HEK293 (cell line): ENCODE measurements at regions not wholly inside any gene's neighbourhood (a gene's known extent, or its start where the extent isn't known, plus 50 kb on each side); places are given as distances from the start of the nearest gene placed in this dataset.

ENCODE experiments used
- CTCF ChIA-PET: fragments of 350-600 bp; formaldehyde crosslinking; extraction: SDS; loops from one replicate; lab custom pipeline; 2021; ENCODE audit warnings: antibody characterized with exemption; lab: Yijun Ruan, JAX
- POLR2A ChIA-PET: fragments of 300-600 bp; formaldehyde crosslinking; extraction: SDS; loops from one replicate; lab custom pipeline; 2020; ENCODE audit warnings: antibody characterized with exemption, inconsistent platforms; lab: Yijun Ruan, JAX
- H3K27ac ChIP-seq: fragments of 200-500 bp; sonication (Bioruptor generic); 2 replicates; pipeline ENCODE4 v1.5.1; 2014; ENCODE audit warnings: low read depth, low read length, control low read depth, inconsistent platforms; ENCODE audit errors: extremely low read depth
- H3K36me3 ChIP-seq, 2 experiments: fragments of 200-500 bp in 1 of 2; sonication (Bioruptor generic) in 1 of 2; 1 replicate in 1 of 2; 2 replicates in 1 of 2; pipeline ENCODE4 v1.5.1; 2014 to 2017; ENCODE audit warnings: inconsistent platforms in 2 of 2, low read length in 2 of 2; ENCODE audit not compliant: control insufficient read depth in 2 of 2, insufficient read depth in 1 of 2
- H3K4me1 ChIP-seq: fragments of 200-500 bp; sonication (Bioruptor generic); 2 replicates; pipeline ENCODE4 v1.5.1; 2014; ENCODE audit warnings: mild to moderate bottlenecking, low read length, inconsistent platforms; ENCODE audit not compliant: control insufficient read depth, insufficient read depth
- H3K4me3 ChIP-seq: 2 replicates; pipeline ENCODE4 v1.5.1; 2011; ENCODE audit warnings: low read depth, mild to moderate bottlenecking, control low read depth, low read length, moderate library complexity
- H3K9me3 ChIP-seq: fragments of 200-500 bp; sonication (Bioruptor generic); 2 replicates; pipeline ENCODE4 v1.5.1; 2014; ENCODE audit warnings: low read depth, low read length, inconsistent platforms; ENCODE audit not compliant: control insufficient read depth, insufficient read depth
- GLI2 ChIP-seq: fragments of 450-650 bp; formaldehyde crosslinking; IDR thresholded peaks from 2 replicates; pipeline ENCODE4; 2017; ENCODE audit warnings: missing biosample characterization, missing genetic modification characterization, low read depth, borderline replicate concordance
- GLIS2 ChIP-seq: fragments of 450-650 bp; formaldehyde crosslinking; IDR thresholded peaks from 2 replicates; pipeline ENCODE4 v1.5.1; 2016; ENCODE audit warnings: missing biosample characterization, missing genetic modification characterization
- OVOL3 ChIP-seq: fragments of 450-650 bp; formaldehyde crosslinking; IDR thresholded peaks from 2 replicates; pipeline ENCODE4 v1.5.1; 2016; ENCODE audit warnings: missing biosample characterization, missing genetic modification characterization
- TCF7L2 ChIP-seq: IDR thresholded peaks from 2 replicates; pipeline ENCODE4 v1.6.1; 2011; ENCODE audit warnings: low read depth, mild to moderate bottlenecking, inconsistent platforms, low read length, moderate library complexity, borderline replicate concordance
- ZBTB11 ChIP-seq: fragments of 450-650 bp; formaldehyde crosslinking; conservative IDR thresholded peaks from 2 replicates; pipeline ENCODE4 v1.5.1; 2016; ENCODE audit warnings: low read depth, missing biosample characterization, missing genetic modification characterization
- ZBTB7A ChIP-seq: fragments of 450-650 bp; formaldehyde crosslinking; IDR thresholded peaks from 2 replicates; pipeline ENCODE4 v1.5.1; 2016; ENCODE audit warnings: low read depth, missing biosample characterization, missing genetic modification characterization
- ZFHX2 ChIP-seq: fragments of 450-650 bp; formaldehyde crosslinking; conservative IDR thresholded peaks from 2 replicates; pipeline ENCODE4 v1.5.1; 2016; ENCODE audit warnings: missing biosample characterization, missing genetic modification characterization
- ZNF2 ChIP-seq: fragments of 450-650 bp; formaldehyde crosslinking; IDR thresholded peaks from 2 replicates; pipeline ENCODE4 v1.5.1; 2016; ENCODE audit warnings: missing biosample characterization, missing genetic modification characterization
- ZNF202 ChIP-seq: fragments of 450-650 bp; formaldehyde crosslinking; IDR thresholded peaks from 2 replicates; pipeline ENCODE4 v1.5.1; 2016; ENCODE audit warnings: missing biosample characterization, missing genetic modification characterization, borderline replicate concordance
- ZNF510 ChIP-seq: fragments of 450-650 bp; formaldehyde crosslinking; IDR thresholded peaks from 2 replicates; pipeline ENCODE4 v1.5.1; 2018; ENCODE audit warnings: mild to moderate bottlenecking, missing genetic modification characterization, missing biosample characterization; ENCODE audit not compliant: insufficient replicate concordance
- ZNF521 ChIP-seq: fragments of 450-650 bp; formaldehyde crosslinking; IDR thresholded peaks from 2 replicates; pipeline ENCODE4 v1.5.1; 2017; ENCODE audit warnings: missing biosample characterization, mild to moderate bottlenecking, missing genetic modification characterization
- ZNF544 ChIP-seq: fragments of 450-650 bp; formaldehyde crosslinking; IDR thresholded peaks from 2 replicates; pipeline ENCODE4 v1.5.0; 2017; ENCODE audit warnings: missing biosample characterization, missing genetic modification characterization
- ZNF560 ChIP-seq: fragments of 450-650 bp; formaldehyde crosslinking; IDR thresholded peaks from 2 replicates; pipeline ENCODE4 v1.5.1; 2017; ENCODE audit warnings: missing biosample characterization, missing genetic modification characterization, borderline replicate concordance
- ZNF610 ChIP-seq: fragments of 450-650 bp; formaldehyde crosslinking; IDR thresholded peaks from 2 replicates; pipeline ENCODE4 v1.5.1; 2016; ENCODE audit warnings: missing biosample characterization, missing genetic modification characterization, borderline replicate concordance
- ZNF645 ChIP-seq: fragments of 450-650 bp; formaldehyde crosslinking; IDR thresholded peaks from 2 replicates; pipeline ENCODE4; 2016; ENCODE audit warnings: missing biosample characterization, missing genetic modification characterization
- ZSCAN23 ChIP-seq: fragments of 450-650 bp; formaldehyde crosslinking; IDR thresholded peaks from 2 replicates; pipeline ENCODE4 v1.5.1; 2016; ENCODE audit warnings: missing biosample characterization, missing genetic modification characterization
- TF ChIP-seq, protein P1 (sequence below): sonication (generic); formaldehyde crosslinking; IDR thresholded peaks from 2 replicates; pipeline ENCODE4 v1.8.1; 2022; ENCODE audit warnings: mild to moderate bottlenecking, moderate library complexity, missing genetic modification reagents
- TF ChIP-seq, protein P2 (sequence below): fragments of 450-650 bp; formaldehyde crosslinking; IDR thresholded peaks from 2 replicates; pipeline ENCODE4 v1.5.1; 2017; ENCODE audit warnings: missing biosample characterization, missing genetic modification characterization
- TF ChIP-seq, protein P3 (sequence below): fragments of 450-650 bp; formaldehyde crosslinking; IDR thresholded peaks from 2 replicates; pipeline ENCODE4 v1.5.1; 2017; ENCODE audit warnings: missing biosample characterization, missing genetic modification characterization

DNA sequence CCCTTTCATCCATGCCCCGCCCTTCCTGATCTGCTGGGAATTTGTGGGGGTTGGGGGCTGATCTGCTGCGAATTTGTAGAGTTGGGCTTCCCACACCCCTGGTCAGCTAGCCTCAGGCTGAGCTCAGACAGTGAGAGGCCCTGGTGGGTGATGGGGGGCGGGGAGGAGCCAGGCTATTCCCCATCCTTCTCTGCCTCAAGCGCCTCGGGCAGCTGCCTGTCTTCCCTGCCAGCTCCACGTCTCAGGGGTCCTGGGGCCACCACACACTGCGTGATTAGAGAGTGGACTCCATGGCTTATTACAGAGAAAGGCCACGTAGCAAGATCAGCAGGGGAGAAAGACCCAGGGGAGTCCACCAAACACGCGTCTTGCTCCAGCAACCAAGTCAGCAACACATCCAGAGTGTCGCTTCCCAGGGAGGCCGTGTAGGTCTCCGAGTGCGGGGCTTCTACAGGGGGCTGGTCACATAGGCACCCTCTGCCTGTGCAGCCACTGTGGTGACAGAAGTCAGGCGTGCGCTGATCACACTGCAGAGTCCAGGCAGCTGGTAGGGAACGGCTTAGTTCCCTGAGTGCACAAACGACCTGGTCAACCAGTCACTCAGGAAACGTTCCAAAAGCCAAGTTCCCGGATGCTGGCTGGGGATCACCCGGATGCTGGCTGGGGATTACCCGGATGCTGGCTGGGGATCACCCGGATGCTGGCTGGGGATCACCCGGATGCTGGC is 254.4 kb upstream of the SFSWAP start:
- H3K36me3 ChIP-seq: no peaks in the 10 kb centered on the region
- ChIA-PET POLR2A (no interaction called here), CTCF (interaction anchor here (0.6 to 1.7 kb wide), 3 partner anchors 277 to 339 kb away, joined by 3 to 5 read pairs (median 4); no protein-coding TSS in a partner anchor)
- H3K27ac ChIP-seq: no peak overlapping the region
- H3K9me3 ChIP-seq: no peaks in the 10 kb centered on the region
- TF ChIP-seq, protein P1, sequence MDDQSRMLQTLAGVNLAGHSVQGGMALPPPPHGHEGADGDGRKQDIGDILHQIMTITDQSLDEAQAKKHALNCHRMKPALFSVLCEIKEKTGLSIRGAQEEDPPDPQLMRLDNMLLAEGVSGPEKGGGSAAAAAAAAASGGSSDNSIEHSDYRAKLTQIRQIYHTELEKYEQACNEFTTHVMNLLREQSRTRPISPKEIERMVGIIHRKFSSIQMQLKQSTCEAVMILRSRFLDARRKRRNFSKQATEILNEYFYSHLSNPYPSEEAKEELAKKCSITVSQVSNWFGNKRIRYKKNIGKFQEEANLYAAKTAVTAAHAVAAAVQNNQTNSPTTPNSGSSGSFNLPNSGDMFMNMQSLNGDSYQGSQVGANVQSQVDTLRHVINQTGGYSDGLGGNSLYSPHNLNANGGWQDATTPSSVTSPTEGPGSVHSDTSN (CRISPR knock-in tag): no peak
- TF ChIP-seq ZNF521: no peak
- no peak for TF ChIP-seq ZBTB7A (tag by site-specific recombination)
- TF ChIP-seq, protein P2, sequence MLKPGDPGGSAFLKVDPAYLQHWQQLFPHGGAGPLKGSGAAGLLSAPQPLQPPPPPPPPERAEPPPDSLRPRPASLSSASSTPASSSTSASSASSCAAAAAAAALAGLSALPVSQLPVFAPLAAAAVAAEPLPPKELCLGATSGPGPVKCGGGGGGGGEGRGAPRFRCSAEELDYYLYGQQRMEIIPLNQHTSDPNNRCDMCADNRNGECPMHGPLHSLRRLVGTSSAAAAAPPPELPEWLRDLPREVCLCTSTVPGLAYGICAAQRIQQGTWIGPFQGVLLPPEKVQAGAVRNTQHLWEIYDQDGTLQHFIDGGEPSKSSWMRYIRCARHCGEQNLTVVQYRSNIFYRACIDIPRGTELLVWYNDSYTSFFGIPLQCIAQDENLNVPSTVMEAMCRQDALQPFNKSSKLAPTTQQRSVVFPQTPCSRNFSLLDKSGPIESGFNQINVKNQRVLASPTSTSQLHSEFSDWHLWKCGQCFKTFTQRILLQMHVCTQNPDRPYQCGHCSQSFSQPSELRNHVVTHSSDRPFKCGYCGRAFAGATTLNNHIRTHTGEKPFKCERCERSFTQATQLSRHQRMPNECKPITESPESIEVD (tag by site-specific recombination): no peak
- no peak for TF ChIP-seq OVOL3 (tag by site-specific recombination)
- no peak for TF ChIP-seq ZNF202 (tag by site-specific recombination)
- TF ChIP-seq ZBTB11 (tag by site-specific recombination): no peak
- no peak for TF ChIP-seq GLIS2 (tag by site-specific recombination)
- TF ChIP-seq ZNF645 (tag by site-specific recombination): no peak
- TF ChIP-seq, all 188 proteins: peak for 0
- Histone ChIP-seq H3K4me3 (no peak overlapping the region), H3K4me1 (no peaks in the 10 kb centered on the region)

- no peaks in the 10 kb centered on the region for H3K36me3 ChIP-seq
- no peak overlapping the region for H3K4me3 ChIP-seq
- no peaks in the 10 kb centered on the region for H3K9me3 ChIP-seq
- ChIA-PET POLR2A (no interaction called here), CTCF (no interaction called here)
- H3K27ac ChIP-seq: no peak overlapping the region
- no peaks in the 10 kb centered on the region for H3K4me1 ChIP-seq
- TF ChIP-seq ZNF2 (tag by site-specific recombination) (no peak), ZNF560 (tag by site-specific recombination) (no peak)
Observed at GRCh38 chr12:131457028-131457310, 253.9 kb upstream of the SFSWAP start.

GRCh38 chr12:131457331-131458047 is 253.4 kb upstream of the SFSWAP start:
- Histone ChIP-seq H3K36me3 (no peaks in the 10 kb centered on the region), H3K27ac (no peak overlapping the region), H3K4me3 (no peak overlapping the region), H3K9me3 (no peaks in the 10 kb centered on the region), H3K4me1 (no peaks in the 10 kb centered on the region)
- ChIA-PET POLR2A (no interaction called here), CTCF (no interaction called here)
- TF ChIP-seq ZNF544 (tag by site-specific recombination): no peak
- TF ChIP-seq, protein P3, sequence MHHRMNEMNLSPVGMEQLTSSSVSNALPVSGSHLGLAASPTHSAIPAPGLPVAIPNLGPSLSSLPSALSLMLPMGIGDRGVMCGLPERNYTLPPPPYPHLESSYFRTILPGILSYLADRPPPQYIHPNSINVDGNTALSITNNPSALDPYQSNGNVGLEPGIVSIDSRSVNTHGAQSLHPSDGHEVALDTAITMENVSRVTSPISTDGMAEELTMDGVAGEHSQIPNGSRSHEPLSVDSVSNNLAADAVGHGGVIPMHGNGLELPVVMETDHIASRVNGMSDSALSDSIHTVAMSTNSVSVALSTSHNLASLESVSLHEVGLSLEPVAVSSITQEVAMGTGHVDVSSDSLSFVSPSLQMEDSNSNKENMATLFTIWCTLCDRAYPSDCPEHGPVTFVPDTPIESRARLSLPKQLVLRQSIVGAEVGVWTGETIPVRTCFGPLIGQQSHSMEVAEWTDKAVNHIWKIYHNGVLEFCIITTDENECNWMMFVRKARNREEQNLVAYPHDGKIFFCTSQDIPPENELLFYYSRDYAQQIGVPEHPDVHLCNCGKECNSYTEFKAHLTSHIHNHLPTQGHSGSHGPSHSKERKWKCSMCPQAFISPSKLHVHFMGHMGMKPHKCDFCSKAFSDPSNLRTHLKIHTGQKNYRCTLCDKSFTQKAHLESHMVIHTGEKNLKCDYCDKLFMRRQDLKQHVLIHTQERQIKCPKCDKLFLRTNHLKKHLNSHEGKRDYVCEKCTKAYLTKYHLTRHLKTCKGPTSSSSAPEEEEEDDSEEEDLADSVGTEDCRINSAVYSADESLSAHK (tag by site-specific recombination): no peak
- TF ChIP-seq ZSCAN23 (tag by site-specific recombination): no peak
- no peak for TF ChIP-seq TCF7L2
- TF ChIP-seq GLI2 (tag by site-specific recombination): no peak
- no peak for TF ChIP-seq ZNF610 (tag by site-specific recombination)
- no peak for TF ChIP-seq ZFHX2 (tag by site-specific recombination)
- no peak for TF ChIP-seq ZNF510
